Fibroblast of lung (primary cell): ENCODE measurements at regions not wholly inside any gene's neighbourhood (a gene's known extent, or its start where the extent isn't known, plus 50 kb on each side); places are given as distances from the start of the nearest gene placed in this dataset.

Experiments
- EZH2 ChIP-seq: IDR thresholded peaks from 2 replicates; pipeline ENCODE4 v1.5.1; 2012; ENCODE audit warnings: low read length, control low read depth, mild to moderate bottlenecking; ENCODE audit errors: missing control alignments
- TF ChIP-seq, protein P1 (sequence below), 2 donors: IDR thresholded peaks in 1 of 2; conservative IDR thresholded peaks in 1 of 2; 1 replicate in 1 of 2; 2 replicates in 1 of 2; pipeline ENCODE4 v1.5.1; 2011 to 2012; ENCODE audit warnings: low read length in 2 of 2, control low read depth in 1 of 2, inconsistent platforms in 1 of 2, low read depth in 1 of 2, mild to moderate bottlenecking in 1 of 2

DNA sequence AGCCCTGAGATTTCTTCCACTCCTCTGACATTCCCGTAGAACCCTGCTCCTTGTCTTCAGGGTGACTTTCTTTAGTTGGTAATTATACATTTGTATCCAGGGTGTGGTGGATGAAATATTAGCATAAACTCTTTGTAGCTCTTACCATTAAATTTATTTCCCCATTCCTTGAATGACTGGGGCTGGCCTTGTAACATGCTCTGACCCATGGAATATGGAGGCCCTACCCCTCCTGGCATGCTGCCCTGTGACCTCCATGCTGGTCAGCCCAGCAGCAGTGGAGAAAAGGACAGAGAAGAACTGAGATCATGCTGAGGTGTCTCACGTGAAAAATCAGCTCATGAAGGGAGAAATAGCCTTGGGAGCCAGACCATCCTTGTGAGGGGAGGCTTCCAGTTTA is 96.1 kb upstream of the PROK2 start:
- TF ChIP-seq, protein P1, sequence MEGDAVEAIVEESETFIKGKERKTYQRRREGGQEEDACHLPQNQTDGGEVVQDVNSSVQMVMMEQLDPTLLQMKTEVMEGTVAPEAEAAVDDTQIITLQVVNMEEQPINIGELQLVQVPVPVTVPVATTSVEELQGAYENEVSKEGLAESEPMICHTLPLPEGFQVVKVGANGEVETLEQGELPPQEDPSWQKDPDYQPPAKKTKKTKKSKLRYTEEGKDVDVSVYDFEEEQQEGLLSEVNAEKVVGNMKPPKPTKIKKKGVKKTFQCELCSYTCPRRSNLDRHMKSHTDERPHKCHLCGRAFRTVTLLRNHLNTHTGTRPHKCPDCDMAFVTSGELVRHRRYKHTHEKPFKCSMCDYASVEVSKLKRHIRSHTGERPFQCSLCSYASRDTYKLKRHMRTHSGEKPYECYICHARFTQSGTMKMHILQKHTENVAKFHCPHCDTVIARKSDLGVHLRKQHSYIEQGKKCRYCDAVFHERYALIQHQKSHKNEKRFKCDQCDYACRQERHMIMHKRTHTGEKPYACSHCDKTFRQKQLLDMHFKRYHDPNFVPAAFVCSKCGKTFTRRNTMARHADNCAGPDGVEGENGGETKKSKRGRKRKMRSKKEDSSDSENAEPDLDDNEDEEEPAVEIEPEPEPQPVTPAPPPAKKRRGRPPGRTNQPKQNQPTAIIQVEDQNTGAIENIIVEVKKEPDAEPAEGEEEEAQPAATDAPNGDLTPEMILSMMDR (conservative IDR thresholded peaks at IDR 0.05 in 1 of 2, IDR thresholded peaks at IDR 0.05 in 1 of 2; ENCODE audit: low read depth in 1 of 2, low read length in 2 of 2) = no peak
- no peak for TF ChIP-seq EZH2
